Testis (tissue), 2 donors: ENCODE measurements at regions not wholly inside any gene's neighbourhood (a gene's known extent, or its start where the extent isn't known, plus 50 kb on each side); places are given as distances from the start of the nearest gene placed in this dataset.
"Not testable (repeated sequence)": the region's sequence is repeated elsewhere in the genome, so short reads cannot be mapped to it uniquely, and the experiment has no call there.

Source experiments
- DNase-seq: peaks from one replicate; pipeline ENCODE4 v3.0.0-alpha.2; 2019
- H3K27ac ChIP-seq, 2 donors: fragments of 200-600 bp; sonication (generic); one replicate each; pipeline ENCODE4 v1.5.1; 2019
- H3K27me3 ChIP-seq: fragments of 200-600 bp; sonication (generic); one replicate; pipeline ENCODE4 v1.5.1; 2019
- H3K36me3 ChIP-seq: fragments of 200-600 bp; sonication (generic); one replicate; pipeline ENCODE4 v1.5.1; 2017; ENCODE audit warnings: low read depth; ENCODE audit errors: missing control alignments
- H3K4me1 ChIP-seq: fragments of 200-600 bp; sonication (generic); one replicate; pipeline ENCODE4 v1.5.1; 2019
- H3K4me3 ChIP-seq, 2 donors: fragments of 200-600 bp; sonication (generic); one replicate each; pipeline ENCODE4 v1.5.1; 2017 to 2019
- H3K9me3 ChIP-seq: fragments of 200-600 bp; sonication (generic); one replicate; pipeline ENCODE4 v1.5.1; 2017
- POLR2A ChIP-seq: fragments of 450-650 bp; IDR thresholded peaks from one replicate; pipeline ENCODE4 v1.6.1; 2017; ENCODE audit warnings: antibody characterized with exemption, mild to moderate bottlenecking, moderate library complexity
- WGBS, 2 donors: methylation state at CpG; one replicate each; pipeline ENCODE4 v1.1.5; 2018; 5-methylcytosine and 5-hydroxymethylcytosine counted together
- intact Hi-C: fragments of 100-400 bp; cut with DNase I; formaldehyde crosslinking; loops from one replicate; pipeline ENCODE4 v1.15.1; 2023; ENCODE audit warnings: low total_unique reads
- TF ChIP-seq, protein P1 (sequence below), 3 experiments: fragments of 450-650 bp in 2 of 3; fragments of 200-600 bp in 1 of 3; sonication (generic) in 1 of 3; IDR thresholded peaks; one replicate each; pipeline ENCODE4 v1.5.1; 2016 to 2019; ENCODE audit warnings: antibody characterized with exemption in 3 of 3, mild to moderate bottlenecking in 2 of 3, moderate library complexity in 1 of 3

DNA sequence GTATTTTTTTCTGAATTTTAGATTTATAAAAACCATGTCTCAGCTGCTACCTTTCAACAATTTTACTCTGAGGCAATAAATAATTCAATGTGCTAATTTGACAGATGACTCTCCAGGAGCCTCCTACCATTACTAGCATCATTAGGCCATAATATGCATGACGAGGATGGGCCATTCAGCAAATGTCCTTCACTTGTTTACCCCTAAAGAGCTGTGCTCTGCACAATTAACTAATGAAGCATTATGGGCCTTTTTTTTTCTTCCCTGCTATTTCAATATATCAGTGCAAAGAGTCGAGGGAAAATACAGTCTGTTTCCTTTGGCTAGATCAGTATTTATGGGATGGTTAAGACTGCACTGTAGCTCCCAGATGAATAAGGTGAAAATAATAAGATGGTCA is 627.2 kb downstream of the ISL1 start:
- intact Hi-C loops = no loop called here
- Histone ChIP-seq H3K27me3 (no peaks in the 10 kb centered on the region), H3K36me3 (no peaks in the 10 kb centered on the region), H3K4me1 (peaks cover under 1% of the 10 kb centered on the region), H3K9me3 (no peaks in the 10 kb centered on the region), H3K4me3 (no peak overlapping the region), H3K27ac (no peak overlapping the region)
- WGBS, 2 donors = 63 to 71% methylated on average over 2 of the region's 2 CpGs
- TF ChIP-seq POLR2A = no peak
- TF ChIP-seq, protein P1, sequence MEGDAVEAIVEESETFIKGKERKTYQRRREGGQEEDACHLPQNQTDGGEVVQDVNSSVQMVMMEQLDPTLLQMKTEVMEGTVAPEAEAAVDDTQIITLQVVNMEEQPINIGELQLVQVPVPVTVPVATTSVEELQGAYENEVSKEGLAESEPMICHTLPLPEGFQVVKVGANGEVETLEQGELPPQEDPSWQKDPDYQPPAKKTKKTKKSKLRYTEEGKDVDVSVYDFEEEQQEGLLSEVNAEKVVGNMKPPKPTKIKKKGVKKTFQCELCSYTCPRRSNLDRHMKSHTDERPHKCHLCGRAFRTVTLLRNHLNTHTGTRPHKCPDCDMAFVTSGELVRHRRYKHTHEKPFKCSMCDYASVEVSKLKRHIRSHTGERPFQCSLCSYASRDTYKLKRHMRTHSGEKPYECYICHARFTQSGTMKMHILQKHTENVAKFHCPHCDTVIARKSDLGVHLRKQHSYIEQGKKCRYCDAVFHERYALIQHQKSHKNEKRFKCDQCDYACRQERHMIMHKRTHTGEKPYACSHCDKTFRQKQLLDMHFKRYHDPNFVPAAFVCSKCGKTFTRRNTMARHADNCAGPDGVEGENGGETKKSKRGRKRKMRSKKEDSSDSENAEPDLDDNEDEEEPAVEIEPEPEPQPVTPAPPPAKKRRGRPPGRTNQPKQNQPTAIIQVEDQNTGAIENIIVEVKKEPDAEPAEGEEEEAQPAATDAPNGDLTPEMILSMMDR (IDR thresholded peaks at IDR 0.05) = no peak
- DNase-seq = no peak

DNA sequence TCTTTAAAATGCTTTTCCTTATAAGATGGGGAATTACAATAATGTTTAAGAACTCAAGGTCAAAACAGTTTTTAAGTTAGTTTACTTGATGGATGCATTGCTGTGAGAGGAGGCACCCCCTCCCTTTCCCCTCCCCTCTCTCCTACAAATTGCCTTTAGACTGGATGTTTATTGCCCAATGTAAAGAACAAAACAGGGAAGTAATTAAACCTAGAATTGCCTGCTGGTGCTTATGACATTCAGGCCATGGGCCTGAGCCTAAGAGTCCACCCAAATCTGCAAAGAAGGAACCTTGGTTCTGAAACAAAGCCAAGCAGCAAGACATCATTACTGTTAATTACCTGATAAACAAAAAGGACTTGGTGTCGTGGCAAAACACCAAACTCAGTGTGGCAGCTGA is 630.3 kb downstream of the ISL1 start:
- DNase-seq = no peak

DNA sequence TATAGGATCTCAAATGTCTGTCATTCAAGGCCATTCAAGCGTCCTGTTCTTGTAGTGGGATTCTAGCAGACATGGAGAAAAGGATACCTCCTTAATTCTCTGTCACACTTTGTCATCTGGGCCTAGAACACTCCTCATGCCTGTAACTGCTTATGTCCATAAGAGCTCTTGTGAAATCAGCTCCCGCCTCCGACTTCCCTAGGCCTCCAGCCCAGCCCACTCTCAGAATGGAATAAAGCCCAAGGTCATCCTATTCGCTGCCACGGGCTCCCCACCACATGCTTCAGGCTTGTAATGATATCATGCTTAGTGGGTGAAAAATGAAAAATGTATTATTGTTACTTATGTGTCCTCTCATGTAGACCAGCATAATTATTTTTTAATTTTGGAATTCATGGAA is 632.5 kb downstream of the ISL1 start:
- peaks cover 6% of the 10 kb centered on the region for H3K4me1 ChIP-seq
- no peaks in the 10 kb centered on the region for H3K9me3 ChIP-seq
- no peaks in the 10 kb centered on the region for H3K27me3 ChIP-seq
- WGBS, 2 donors = 34 to 54% methylated on average over 5 of the region's 5 CpGs
- peak; percentile 63 for DNase-seq
- no peak overlapping the region for H3K27ac ChIP-seq
- TF ChIP-seq, protein P1 (IDR thresholded peaks at IDR 0.05) = no peak
- no peak for TF ChIP-seq POLR2A
- no peak overlapping the region for H3K4me3 ChIP-seq
- H3K36me3 ChIP-seq = no peaks in the 10 kb centered on the region
- intact Hi-C loops = no loop called here

More for the DNA sequence above, 630.3 kb downstream of the ISL1 start:
- H3K4me1 ChIP-seq = peaks cover 6% of the 10 kb centered on the region
- H3K36me3 ChIP-seq = no peaks in the 10 kb centered on the region
- TF ChIP-seq POLR2A = no peak
- TF ChIP-seq, protein P1 (IDR thresholded peaks at IDR 0.05) = no peak
- intact Hi-C loops = no loop called here
- no peaks in the 10 kb centered on the region for H3K9me3 ChIP-seq
- 53 to 54% methylated on average over 1 of the region's 1 CpG for WGBS, 2 donors
- no peak overlapping the region for H3K27ac ChIP-seq
- no peaks in the 10 kb centered on the region for H3K27me3 ChIP-seq
- no peak overlapping the region for H3K4me3 ChIP-seq

DNA sequence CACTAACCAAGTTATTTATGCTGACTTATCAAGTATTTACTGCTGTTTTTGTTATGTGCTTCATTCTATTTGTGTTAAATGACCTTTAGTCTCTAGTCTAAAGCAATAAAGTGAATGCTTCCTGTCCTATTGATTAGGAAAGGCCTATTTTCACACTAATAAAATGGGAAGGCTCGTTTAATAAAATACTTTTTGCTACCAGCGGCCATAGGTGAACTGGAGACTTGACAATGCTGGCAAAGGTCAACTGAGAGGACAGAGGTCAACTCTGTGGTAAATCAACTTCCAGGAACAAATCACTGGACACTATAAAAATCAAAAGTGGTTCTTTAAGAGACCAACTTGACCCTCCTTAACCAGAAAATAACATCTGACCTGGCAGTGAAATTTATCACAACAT is 634.3 kb downstream of the ISL1 start:
- intact Hi-C loops = no loop called here
- H3K27me3 ChIP-seq = no peaks in the 10 kb centered on the region
- peaks cover 6% of the 10 kb centered on the region for H3K4me1 ChIP-seq
- H3K27ac ChIP-seq = no peak overlapping the region
- no peak overlapping the region for H3K4me3 ChIP-seq
- 46 to 66% methylated on average over 2 of the region's 2 CpGs for WGBS, 2 donors
- H3K36me3 ChIP-seq = no peaks in the 10 kb centered on the region
- no peak for DNase-seq
- no peak for TF ChIP-seq POLR2A
- TF ChIP-seq, protein P1 (IDR thresholded peaks at IDR 0.05) = no peak
- no peaks in the 10 kb centered on the region for H3K9me3 ChIP-seq

DNA sequence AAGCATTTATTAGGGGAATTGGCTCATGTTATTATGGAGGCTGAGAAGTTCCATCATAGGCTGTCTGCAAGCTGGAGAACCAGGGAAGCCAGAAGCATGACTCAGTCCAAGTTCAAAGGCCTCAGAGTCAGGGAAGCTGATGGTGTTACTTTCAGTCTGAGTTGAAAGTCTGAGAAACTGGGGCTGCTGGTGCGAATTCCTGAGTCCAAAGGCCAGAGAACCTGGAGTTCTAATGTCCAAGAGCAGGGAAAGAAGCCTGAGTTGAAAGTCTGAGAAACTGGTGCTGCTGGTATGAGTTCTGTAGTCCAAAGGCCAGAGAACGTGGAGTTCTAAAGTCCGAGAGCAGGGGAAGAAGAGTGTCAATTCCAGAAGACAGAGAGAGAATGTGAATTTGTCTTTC is 641.1 kb downstream of the ISL1 start:
- H3K27me3 ChIP-seq = no peaks in the 10 kb centered on the region
- no peak overlapping the region for H3K4me3 ChIP-seq
- no peak for TF ChIP-seq POLR2A
- TF ChIP-seq, protein P1 (IDR thresholded peaks at IDR 0.05) = no peak
- intact Hi-C loops = no loop called here
- no peak for DNase-seq
- no peaks in the 10 kb centered on the region for H3K9me3 ChIP-seq
- H3K4me1 ChIP-seq = no peaks in the 10 kb centered on the region
- no peaks in the 10 kb centered on the region for H3K36me3 ChIP-seq
- H3K27ac ChIP-seq = no peak overlapping the region
- WGBS, 2 donors = 49 to 82% methylated on average over 3 of the region's 3 CpGs

DNA sequence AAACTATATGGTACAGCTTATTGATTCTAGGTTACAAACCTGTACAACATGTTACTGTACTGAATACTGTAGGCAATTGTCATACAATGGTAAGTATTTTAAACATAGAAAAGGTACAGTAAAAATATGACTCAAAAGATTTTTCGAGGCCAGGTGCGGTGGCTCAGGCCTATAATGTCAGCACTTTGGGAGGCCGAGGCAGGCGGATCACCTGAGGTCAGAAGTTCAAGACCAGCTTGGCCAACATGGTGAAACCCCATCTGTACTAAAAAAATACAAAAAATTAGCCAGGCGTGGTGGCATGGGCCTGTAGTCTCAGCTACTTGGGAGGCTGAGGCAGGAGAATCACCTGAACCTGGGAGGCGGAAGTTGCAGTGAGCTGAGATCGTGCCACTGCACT is 646.6 kb downstream of the ISL1 start:
- H3K9me3 ChIP-seq, H3K27me3 ChIP-seq, DNase-seq, H3K36me3 ChIP-seq, H3K4me1 ChIP-seq, H3K27ac ChIP-seq, intact Hi-C loops, H3K4me3 ChIP-seq: not testable (repeated sequence)
- WGBS, 2 donors = 92 to 95% methylated on average over 7 of the region's 7 CpGs
